ENCODE measurements at regions not wholly inside any gene's neighbourhood (a gene's known extent, or its start where the extent isn't known, plus 50 kb on each side); places are given as distances from the start of the nearest gene placed in this dataset.

DNA sequence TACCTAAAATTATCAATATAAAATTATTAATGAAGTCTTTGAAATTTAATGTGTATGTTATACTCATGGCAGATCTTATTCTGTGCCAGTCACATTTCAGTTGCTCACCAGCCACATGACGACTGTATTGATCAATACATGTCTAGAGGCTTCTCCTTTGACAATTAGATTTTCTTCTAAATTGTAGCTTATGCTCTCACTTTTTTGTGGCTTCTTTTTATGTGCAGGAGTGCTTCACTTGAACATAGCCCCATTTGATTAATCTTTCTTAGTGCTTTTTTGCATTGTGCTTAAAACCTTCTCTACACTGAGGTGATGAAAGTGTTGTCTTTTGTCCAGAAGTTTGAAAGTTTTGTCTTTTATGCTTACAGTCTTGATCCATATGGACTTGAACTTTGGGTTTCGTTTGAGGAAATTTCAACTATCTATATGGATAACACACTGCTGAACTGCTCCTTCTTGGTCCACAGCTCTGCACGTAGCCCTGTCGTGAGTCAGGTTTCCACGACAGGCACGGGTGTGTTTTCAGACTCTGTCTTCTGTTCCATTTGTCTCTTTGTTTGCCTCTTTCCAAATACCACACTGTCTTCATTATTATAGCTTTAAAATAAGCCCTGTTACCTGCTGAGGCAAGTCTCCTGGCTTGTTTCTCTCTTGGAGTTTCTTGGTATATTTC lies 393.9 kb upstream of the CFAP20DC start:
- Histone ChIP-seq H3K4me3 (no peak overlapping the region), H3K27me3 (no peaks in the 10 kb centered on the region), H3K4me1 (peaks cover 10% of the 10 kb centered on the region), H3K27ac (no peak overlapping the region), H3K4me2 (no peak overlapping the region), H3K9ac (no peak overlapping the region), H4K20me1 (no peaks in the 10 kb centered on the region), H3K36me3 (no peaks in the 10 kb centered on the region), H3K9me3 (peaks cover 4% of the 10 kb centered on the region; the same call in 1 of the 2 replicates)
- no peak for TF ChIP-seq Cebpa-rat (IDR thresholded peaks at IDR 0.05)

DNA sequence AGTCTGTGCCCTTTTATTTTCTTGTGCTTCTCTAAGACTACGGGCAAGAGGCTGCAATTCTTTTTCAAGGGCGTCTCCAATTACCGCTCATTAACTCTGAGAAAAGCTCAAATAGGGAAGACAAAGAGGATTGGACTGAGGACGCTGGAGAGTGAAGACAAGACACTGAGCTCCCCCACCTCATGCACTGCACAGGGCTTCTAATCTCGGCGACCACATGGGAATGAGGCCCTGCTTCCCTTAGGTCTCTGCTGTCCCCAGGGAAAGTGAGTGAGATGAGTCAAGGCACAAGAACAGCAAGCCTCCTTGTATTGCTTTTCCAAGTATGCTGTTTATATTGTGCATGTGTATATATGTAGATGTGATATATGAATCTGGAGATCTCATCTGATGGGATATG lies 392.2 kb upstream of the CFAP20DC start:
- no peak for TF ChIP-seq Cebpa-rat (IDR thresholded peaks at IDR 0.05)
- H3K27me3 ChIP-seq: no peaks in the 10 kb centered on the region
- H3K4me2 ChIP-seq: peak overlapping the region; percentile 38
- no peak overlapping the region for H3K27ac ChIP-seq
- no peaks in the 10 kb centered on the region for H4K20me1 ChIP-seq
- peaks cover 10% of the 10 kb centered on the region; the same call in 1 of the 2 replicates for H3K9me3 ChIP-seq
- H3K36me3 ChIP-seq: no peaks in the 10 kb centered on the region
- peaks cover 10% of the 10 kb centered on the region for H3K4me1 ChIP-seq
- no peak overlapping the region for H3K4me3 ChIP-seq
- no peak overlapping the region for H3K9ac ChIP-seq

DNA sequence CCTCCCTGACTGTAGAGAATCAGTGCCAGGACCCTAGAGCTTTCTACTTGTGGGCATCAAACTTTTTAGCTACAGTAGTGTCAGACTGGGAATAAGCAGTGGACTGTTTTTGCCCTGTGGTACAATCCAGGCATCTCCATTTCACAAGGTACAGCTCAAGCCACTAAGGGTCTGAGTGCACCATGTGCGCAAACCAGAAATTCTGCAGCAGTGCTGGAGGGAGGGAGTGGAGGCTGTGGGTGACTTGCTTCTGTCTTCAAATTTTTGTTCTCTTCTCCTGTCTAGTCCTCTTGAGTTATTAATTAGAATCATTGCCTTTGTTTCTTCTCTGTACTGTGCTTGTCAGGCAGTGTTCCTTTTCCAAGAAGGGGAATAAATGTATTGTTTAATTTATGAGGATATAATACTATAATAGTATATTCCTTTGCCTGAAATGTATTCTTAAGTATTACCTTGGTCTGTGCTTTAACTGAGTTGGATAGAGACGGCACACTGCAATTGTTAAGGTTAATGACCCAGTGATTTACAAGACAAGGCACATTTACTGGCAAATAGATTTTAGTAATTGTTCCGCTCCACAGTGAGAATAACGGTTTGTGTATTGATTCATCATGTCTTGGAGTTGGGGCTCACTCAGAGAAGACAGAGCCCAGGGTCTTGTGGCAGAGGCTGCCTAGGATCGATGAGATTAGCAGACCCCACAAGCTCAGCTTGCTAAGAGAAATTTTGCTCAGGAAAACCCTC lies 390.6 kb upstream of the CFAP20DC start:
- Histone ChIP-seq H3K27me3 (no peaks in the 10 kb centered on the region), H3K4me1 (peaks cover 23% of the 10 kb centered on the region), H3K4me3 (no peak overlapping the region), H4K20me1 (no peaks in the 10 kb centered on the region), H3K9ac (no peak overlapping the region), H3K36me3 (no peaks in the 10 kb centered on the region), H3K27ac (no peak overlapping the region), H3K9me3 (peaks cover 10% of the 10 kb centered on the region; the same call in 1 of the 2 replicates), H3K4me2 (no peak overlapping the region)
- no peak for TF ChIP-seq Cebpa-rat (IDR thresholded peaks at IDR 0.05)

DNA sequence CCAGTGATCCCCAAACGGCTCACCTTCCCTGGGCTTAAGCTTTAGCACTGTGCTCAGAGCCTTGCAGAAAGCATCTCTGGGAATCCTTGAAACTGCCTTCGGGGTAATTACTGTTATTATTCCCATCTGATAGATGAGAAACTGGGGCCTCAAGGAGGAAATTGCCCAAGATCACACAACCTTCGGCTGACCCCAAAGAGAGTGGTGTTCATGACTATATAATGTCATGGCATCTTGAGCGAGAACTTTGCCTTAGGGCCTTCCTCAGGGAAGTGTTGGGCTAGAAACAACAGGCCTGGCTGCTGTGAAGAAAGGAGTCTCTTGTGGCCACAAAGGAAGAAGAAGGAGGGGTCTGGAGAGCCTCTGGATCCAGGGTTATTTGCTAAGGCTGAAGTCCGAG lies 388.7 kb upstream of the CFAP20DC start:
- no peaks in the 10 kb centered on the region for H3K27me3 ChIP-seq
- no peak overlapping the region for H3K27ac ChIP-seq
- peaks cover 23% of the 10 kb centered on the region for H3K4me1 ChIP-seq

DNA sequence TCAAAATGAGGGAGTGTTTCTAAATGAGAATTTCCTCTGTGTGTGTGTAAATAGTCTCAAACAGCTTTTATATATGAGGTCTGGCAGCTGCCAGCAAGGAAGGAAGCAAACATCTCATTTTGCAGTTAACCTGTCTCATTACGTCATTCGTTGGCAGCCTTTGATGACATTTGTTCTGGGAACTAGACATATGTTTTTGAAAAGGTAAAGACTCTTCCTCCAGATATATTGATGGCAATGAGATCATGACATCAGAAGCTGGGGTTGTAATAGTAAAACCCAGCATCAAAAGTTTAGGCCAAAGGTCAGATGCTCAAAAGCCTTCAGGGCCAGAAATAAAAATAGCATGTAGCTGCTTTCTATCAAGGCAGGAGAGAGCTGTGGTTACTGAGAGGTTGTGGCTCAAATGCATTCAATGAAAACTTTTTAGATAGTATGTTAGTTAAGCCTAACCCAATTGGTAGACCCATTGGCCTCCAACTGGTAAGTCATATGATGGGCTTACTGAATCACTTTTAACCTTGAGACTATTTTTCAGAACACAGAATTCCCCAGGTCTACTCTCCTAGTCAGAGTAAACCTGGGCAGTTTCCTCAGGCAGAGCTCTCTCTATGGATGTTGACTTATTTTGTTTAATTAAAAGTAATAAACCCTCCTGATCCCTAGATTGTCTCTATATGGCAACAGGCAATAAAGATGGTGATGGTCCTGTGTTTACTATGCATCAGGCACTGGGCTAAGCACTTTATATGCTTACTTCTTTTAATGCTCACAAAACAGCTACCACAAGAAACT lies 386.5 kb upstream of the CFAP20DC start:
- Histone ChIP-seq H3K4me3 (no peak overlapping the region), H3K9me3 (peaks cover 24% of the 10 kb centered on the region), H4K20me1 (no peaks in the 10 kb centered on the region), H3K9ac (no peak overlapping the region), H3K27me3 (no peaks in the 10 kb centered on the region), H3K4me1 (peaks cover 13% of the 10 kb centered on the region), H3K27ac (no peak overlapping the region), H3K36me3 (no peaks in the 10 kb centered on the region), H3K4me2 (peak overlapping the region; percentile 16; the same call in 1 of the 2 replicates)
- TF ChIP-seq Cebpa-rat (IDR thresholded peaks at IDR 0.05): no peak

More for the DNA sequence above, 388.7 kb upstream of the CFAP20DC start:
- H3K36me3 ChIP-seq: no peaks in the 10 kb centered on the region
- H3K4me3 ChIP-seq: no peak overlapping the region
- H3K9ac ChIP-seq: no peak overlapping the region
- H3K4me2 ChIP-seq: no peak overlapping the region
- peaks cover 18% of the 10 kb centered on the region for H3K9me3 ChIP-seq
- H4K20me1 ChIP-seq: no peaks in the 10 kb centered on the region
- TF ChIP-seq Cebpa-rat (IDR thresholded peaks at IDR 0.05): no peak

DNA sequence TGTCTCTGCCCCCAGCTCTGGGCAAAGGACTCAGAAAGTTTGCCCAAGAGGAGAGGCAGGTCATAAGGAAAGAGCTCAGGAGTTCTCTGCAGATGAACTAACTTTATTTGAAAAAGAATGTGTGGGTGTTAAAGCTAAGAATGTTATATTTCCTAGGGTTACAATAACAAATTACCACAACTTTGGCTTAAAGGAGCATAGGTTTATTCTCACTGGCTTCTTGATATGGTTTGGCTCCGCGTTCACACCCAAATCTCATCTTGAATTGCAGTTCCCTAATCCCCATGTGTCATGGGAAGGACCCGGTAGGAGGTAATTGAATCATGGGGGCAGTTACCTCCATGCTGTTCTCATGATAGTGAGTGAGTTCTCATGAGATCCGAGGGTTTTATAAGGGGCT lies 383.7 kb upstream of the CFAP20DC start:
- no peak overlapping the region for H3K9ac ChIP-seq
- H3K4me1 ChIP-seq: peaks cover 13% of the 10 kb centered on the region
- no peak for TF ChIP-seq Cebpa-rat (IDR thresholded peaks at IDR 0.05)
- H3K9me3 ChIP-seq: peaks cover 18% of the 10 kb centered on the region
- H3K4me2 ChIP-seq: no peak overlapping the region
- H3K4me3 ChIP-seq: no peak overlapping the region
- H3K27me3 ChIP-seq: no peaks in the 10 kb centered on the region
- H4K20me1 ChIP-seq: no peaks in the 10 kb centered on the region
- H3K36me3 ChIP-seq: no peaks in the 10 kb centered on the region
- no peak overlapping the region for H3K27ac ChIP-seq

DNA sequence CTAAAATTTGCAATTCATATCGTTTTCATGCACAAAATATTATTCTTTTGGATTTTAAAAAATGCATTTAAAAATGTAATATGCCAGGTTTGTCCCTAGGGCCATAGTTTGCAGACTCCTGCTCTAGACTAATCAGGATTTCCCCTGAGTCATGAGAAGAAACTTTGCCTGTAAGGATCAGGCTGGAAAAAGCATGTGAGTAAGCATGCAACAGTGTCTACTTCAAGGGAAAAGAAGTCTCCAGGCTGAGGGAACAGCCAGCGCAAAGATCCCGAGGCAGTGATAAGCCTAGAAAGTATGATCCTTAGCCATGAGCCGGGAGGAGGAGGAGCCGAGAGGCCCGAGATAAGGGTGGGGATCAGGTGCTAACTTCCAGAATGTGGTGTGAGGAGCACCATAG lies 382.8 kb upstream of the CFAP20DC start:
- H3K9me3 ChIP-seq: peaks cover 13% of the 10 kb centered on the region
- no peaks in the 10 kb centered on the region for H3K36me3 ChIP-seq
- no peak overlapping the region for H3K9ac ChIP-seq
- H4K20me1 ChIP-seq: no peaks in the 10 kb centered on the region
- no peak overlapping the region for H3K4me3 ChIP-seq
- TF ChIP-seq Cebpa-rat (IDR thresholded peaks at IDR 0.05): no peak
- H3K27me3 ChIP-seq: no peaks in the 10 kb centered on the region
- no peak overlapping the region for H3K4me2 ChIP-seq
- H3K27ac ChIP-seq: no peak overlapping the region
- peaks cover 18% of the 10 kb centered on the region for H3K4me1 ChIP-seq

DNA sequence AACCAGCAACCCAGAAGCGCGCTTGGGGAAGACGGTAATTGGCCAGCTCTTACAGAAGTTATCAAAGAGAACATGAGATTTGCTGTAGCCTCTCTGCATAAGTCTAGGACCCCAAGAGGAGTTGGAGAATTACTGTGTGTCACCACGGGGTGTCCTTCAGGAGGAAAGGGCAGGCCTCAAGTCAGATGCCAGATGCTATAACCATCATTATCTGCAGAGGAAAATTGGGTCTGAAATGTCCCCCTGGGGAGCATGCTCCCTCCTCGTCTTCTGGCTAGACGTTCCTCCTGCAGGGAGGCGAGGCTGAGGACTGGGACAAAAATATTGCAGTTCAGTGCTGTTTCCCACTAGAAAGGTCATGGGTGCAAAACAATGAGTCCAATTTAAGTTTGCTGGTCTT lies 380.5 kb upstream of the CFAP20DC start:
- TF ChIP-seq Cebpa-rat (IDR thresholded peaks at IDR 0.05): no peak
- Histone ChIP-seq H3K4me1 (peaks cover 29% of the 10 kb centered on the region), H3K9me3 (peaks cover 13% of the 10 kb centered on the region), H4K20me1 (no peaks in the 10 kb centered on the region), H3K9ac (no peak overlapping the region), H3K36me3 (no peaks in the 10 kb centered on the region), H3K4me2 (no peak overlapping the region), H3K4me3 (no peak overlapping the region), H3K27me3 (no peaks in the 10 kb centered on the region), H3K27ac (no peak overlapping the region)

DNA sequence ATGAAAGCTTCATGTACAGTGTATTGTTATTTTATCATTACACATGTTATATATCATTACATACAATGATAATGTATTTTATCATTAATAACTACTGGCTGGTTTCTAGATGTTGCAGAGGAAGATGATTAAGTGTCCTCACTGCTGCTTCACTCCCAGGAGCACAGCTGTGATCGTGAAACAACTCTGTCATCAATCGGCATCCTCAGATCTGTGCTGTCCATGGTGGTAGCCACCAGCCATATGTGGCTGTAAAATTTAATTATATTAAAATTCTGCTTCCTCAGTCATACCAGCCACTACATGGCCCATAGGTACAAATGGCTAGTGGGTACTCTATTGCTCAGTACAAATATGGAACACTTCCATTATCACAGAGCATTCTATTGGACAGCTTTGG lies 379.4 kb upstream of the CFAP20DC start:
- H3K4me1 ChIP-seq: peaks cover 40% of the 10 kb centered on the region
- peaks cover 13% of the 10 kb centered on the region for H3K9me3 ChIP-seq
- H3K27ac ChIP-seq: no peak overlapping the region
- H3K36me3 ChIP-seq: no peaks in the 10 kb centered on the region
- no peaks in the 10 kb centered on the region for H4K20me1 ChIP-seq
- H3K4me3 ChIP-seq: no peak overlapping the region
- H3K4me2 ChIP-seq: no peak overlapping the region
- no peak overlapping the region for H3K9ac ChIP-seq
- no peaks in the 10 kb centered on the region for H3K27me3 ChIP-seq
- TF ChIP-seq Cebpa-rat (IDR thresholded peaks at IDR 0.05): no peak
